OCI-LY7 (cell line): ENCODE measurements at regions not wholly inside any gene's neighbourhood (a gene's known extent, or its start where the extent isn't known, plus 50 kb on each side); places are given as distances from the start of the nearest gene placed in this dataset.

Experiments used
- CTCF ChIP-seq: fragments of 200-600 bp; sonication (generic); conservative IDR thresholded peaks from 2 replicates; pipeline ENCODE4 v1.5.1; 2014; ENCODE audit warnings: mild to moderate bottlenecking, antibody characterized with exemption, low read length, moderate library complexity, mixed read lengths
- EZH2phosphoT487 ChIP-seq: fragments of 200-600 bp; sonication (generic); IDR thresholded peaks from 2 replicates; pipeline ENCODE4 v1.6.1; 2018; ENCODE audit warnings: low read depth, borderline replicate concordance, mild to moderate bottlenecking, mixed run types, antibody characterized with exemption, low read length, moderate library complexity, mixed read lengths

GRCh38 chr3:82610236-82610635, 848.8 kb upstream of the GBE1 start:
- TF ChIP-seq CTCF, result no peak
- TF ChIP-seq EZH2phosphoT487, result no peak
